H9 (cell line): ENCODE measurements at regions not wholly inside any gene's neighbourhood (a gene's known extent, or its start where the extent isn't known, plus 50 kb on each side); places are given as distances from the start of the nearest gene placed in this dataset.

ENCODE experiments used
- DNase-seq: peaks from one replicate; pipeline ENCODE4 v3.0.0-alpha.2; 2017
- H2AFZ ChIP-seq: one replicate; pipeline ENCODE4 v1.6.1; 2013; ENCODE audit warnings: mild to moderate bottlenecking, low read length, control low read depth, moderate library complexity
- H2AK5ac ChIP-seq: 2 replicates; pipeline ENCODE4 v1.6.1; 2013; ENCODE audit warnings: low read length, control low read depth, mixed read lengths; ENCODE audit not compliant: insufficient read length
- H2BK120ac ChIP-seq: one replicate; pipeline ENCODE4 v1.6.1; 2013; ENCODE audit warnings: low read depth, mild to moderate bottlenecking, low read length, control low read depth, inconsistent platforms; ENCODE audit not compliant: poor library complexity, severe bottlenecking
- H2BK12ac ChIP-seq: 2 replicates; pipeline ENCODE4 v1.6.1; 2013; ENCODE audit warnings: low read length, control low read depth, mixed read lengths, low read depth; ENCODE audit not compliant: insufficient read length
- H2BK15ac ChIP-seq: 2 replicates; pipeline ENCODE4 v1.6.1; 2013; ENCODE audit warnings: low read depth, low read length, control low read depth
- H2BK20ac ChIP-seq: one replicate; pipeline ENCODE4 v1.6.1; 2013; ENCODE audit warnings: low read depth, mild to moderate bottlenecking, low read length, control low read depth, inconsistent platforms; ENCODE audit not compliant: poor library complexity, severe bottlenecking
- H2BK5ac ChIP-seq: 2 replicates; pipeline ENCODE4 v1.6.1; 2013; ENCODE audit warnings: low read length, control low read depth, mixed read lengths; ENCODE audit not compliant: insufficient read length
- H3K14ac ChIP-seq: 2 replicates; pipeline ENCODE4 v1.6.1; 2013; ENCODE audit warnings: low read length, control low read depth; ENCODE audit not compliant: insufficient read depth
- H3K18ac ChIP-seq: 2 replicates; pipeline ENCODE4 v1.6.1; 2013; ENCODE audit warnings: low read depth, mild to moderate bottlenecking, mixed read lengths, low read length, control low read depth; ENCODE audit not compliant: insufficient read length
- H3K23ac ChIP-seq: 2 replicates; pipeline ENCODE4 v1.6.1; 2013; ENCODE audit warnings: low read length, control low read depth, mixed read lengths, low read depth; ENCODE audit not compliant: insufficient read length
- H3K23me2 ChIP-seq: 2 replicates; pipeline ENCODE4 v1.6.1; 2013; ENCODE audit warnings: low read depth, mild to moderate bottlenecking, mixed read lengths, low read length, control low read depth; ENCODE audit not compliant: insufficient read length, poor library complexity, severe bottlenecking
- H3K27ac ChIP-seq: 2 replicates; pipeline ENCODE4 v1.5.1; 2013; ENCODE audit warnings: low read length, control low read depth, mixed read lengths, low read depth; ENCODE audit not compliant: insufficient read length
- H3K27me3 ChIP-seq: 2 replicates; pipeline ENCODE4 v1.6.1; 2013; ENCODE audit warnings: low read length, control low read depth, inconsistent platforms; ENCODE audit not compliant: insufficient read depth
- H3K4ac ChIP-seq: 2 replicates; pipeline ENCODE4 v1.6.1; 2013; ENCODE audit warnings: low read depth, mild to moderate bottlenecking, control low read depth, inconsistent platforms, low read length, moderate library complexity
- H3K4me1 ChIP-seq: 2 replicates; pipeline ENCODE4 v1.6.1; 2013; ENCODE audit warnings: low read length, control low read depth, inconsistent platforms; ENCODE audit not compliant: insufficient read depth
- H3K4me2 ChIP-seq: 2 replicates; pipeline ENCODE4 v1.6.1; 2013; ENCODE audit warnings: low read length, control low read depth, mixed read lengths; ENCODE audit not compliant: insufficient read length, insufficient read depth
- H3K56ac ChIP-seq: 2 replicates; pipeline ENCODE4 v1.6.1; 2013; ENCODE audit warnings: low read depth, mild to moderate bottlenecking, mixed read lengths, low read length, control low read depth; ENCODE audit not compliant: insufficient read length
- H3K79me1 ChIP-seq: 2 replicates; pipeline ENCODE4 v1.6.1; 2013; ENCODE audit warnings: low read depth, mild to moderate bottlenecking, moderate library complexity, low read length, control low read depth, inconsistent platforms; ENCODE audit not compliant: insufficient read depth, poor library complexity, severe bottlenecking
- H3K79me2 ChIP-seq: 2 replicates; pipeline ENCODE4 v1.6.1; 2013; ENCODE audit warnings: low read length, control low read depth, inconsistent platforms; ENCODE audit not compliant: insufficient read depth
- H3K9ac ChIP-seq: 2 replicates; pipeline ENCODE4 v1.6.1; 2013; ENCODE audit warnings: low read length, control low read depth, mixed read lengths; ENCODE audit not compliant: insufficient read length; ENCODE audit errors: extremely low read depth
- H3K9me3 ChIP-seq: one replicate; pipeline ENCODE4 v1.6.1; 2013; ENCODE audit warnings: low read depth, low read length, inconsistent platforms; ENCODE audit not compliant: control insufficient read depth
- H3T11ph ChIP-seq: one replicate; pipeline ENCODE4 v1.6.1; 2013; ENCODE audit warnings: mild to moderate bottlenecking, low read length, control low read depth, inconsistent platforms
- H4K20me1 ChIP-seq: one replicate; pipeline ENCODE4 v1.6.1; 2013; ENCODE audit not compliant: control insufficient read depth, insufficient read length, insufficient read depth
- H4K5ac ChIP-seq: 2 replicates; pipeline ENCODE4 v1.6.1; 2013; ENCODE audit warnings: low read depth, mild to moderate bottlenecking, mixed read lengths, low read length, control low read depth; ENCODE audit not compliant: insufficient read length
- H4K8ac ChIP-seq: replicated peaks from 2 replicates; pipeline ENCODE4 v1.6.1; 2013; ENCODE audit warnings: low read length, control low read depth, mixed read lengths, low read depth; ENCODE audit not compliant: insufficient read length
- H4K91ac ChIP-seq: 2 replicates; pipeline ENCODE4 v1.6.1; 2013; ENCODE audit warnings: low read depth, mild to moderate bottlenecking, moderate library complexity, mixed read lengths, low read length, control low read depth; ENCODE audit not compliant: insufficient read length
- H3K27ac Mint-ChIP-seq, 3 experiments: 2 replicates in 2 of 3; 3 replicates in 1 of 3; pipeline ENCODE4 v1.8.0; 2020 to 2021; ENCODE audit warnings: mixed read lengths in 3 of 3, mild to moderate bottlenecking in 1 of 3, moderate library complexity in 1 of 3
- H3K27me3 Mint-ChIP-seq: 2 replicates; pipeline ENCODE4 v1.8.0; 2021; ENCODE audit warnings: low read depth, mild to moderate bottlenecking, moderate library complexity, mixed read lengths
- H3K36me3 Mint-ChIP-seq, 3 experiments: 2 replicates in 2 of 3; 3 replicates in 1 of 3; pipeline ENCODE4 v1.8.0; 2020 to 2021; ENCODE audit warnings: low read depth in 3 of 3, mixed read lengths in 3 of 3; ENCODE audit not compliant: insufficient read depth in 1 of 3
- H3K4me1 Mint-ChIP-seq, 2 experiments: 2 replicates each; pipeline ENCODE4 v1.8.0; 2020; ENCODE audit warnings: mixed read lengths in 2 of 2
- H3K4me3 Mint-ChIP-seq, 2 experiments: 2 replicates in 1 of 2; 3 replicates in 1 of 2; pipeline ENCODE4 v1.8.0; 2020 to 2021; ENCODE audit warnings: mild to moderate bottlenecking in 2 of 2, mixed read lengths in 2 of 2, moderate library complexity in 1 of 2
- H3K9me3 Mint-ChIP-seq, 2 experiments: 2 replicates in 1 of 2; 3 replicates in 1 of 2; pipeline ENCODE4 v1.8.0; 2020; ENCODE audit warnings: mild to moderate bottlenecking in 2 of 2, mixed read lengths in 2 of 2, moderate library complexity in 1 of 2
- WGBS: extraction: QIAGEN DNeasy Blood & Tissue Kit; methylation state at CpG from one replicate; pipeline ENCODE4 v1.1.7; 2013; ENCODE audit warnings: missing lambda C conversion rate, low lambda C conversion rate, mixed read lengths; ENCODE audit not compliant: insufficient read length; ENCODE audit errors: extremely low coverage; 5-methylcytosine and 5-hydroxymethylcytosine counted together
- TF ChIP-seq, protein P1 (sequence below): fragments of 200-600 bp; sonication (generic); conservative IDR thresholded peaks from 3 replicates; pipeline ENCODE4 v1.8.0; 2021; ENCODE audit warnings: antibody characterized with exemption, mild to moderate bottlenecking

GRCh38 chr12:30072824-30073223, 289.1 kb upstream of the TMTC1 start:
- H3K79me1 ChIP-seq = no peaks in the 10 kb centered on the region
- Mint-ChIP-seq H3K27ac (no peak overlapping the region; a peak in 1 of 7 replicates), H3K27me3 (no peaks in the 10 kb centered on the region)

More at GRCh38 chr12:30072824-30073223, 289.1 kb upstream of the TMTC1 start:
- Histone ChIP-seq H2BK12ac (no peak overlapping the region), H3K9ac (no peak overlapping the region), H3K56ac (no peak overlapping the region), H3K27ac (no peak overlapping the region), H4K20me1 (no peaks in the 10 kb centered on the region), H2AFZ (no peak overlapping the region), H3K4me2 (no peak overlapping the region), H3K23ac (no peak overlapping the region), H2BK15ac (no peak overlapping the region), H3K27me3 (no peaks in the 10 kb centered on the region), H2AK5ac (no peak overlapping the region), H4K91ac (no peak overlapping the region), H2BK20ac (no peak overlapping the region), H3K4me1 (no peaks in the 10 kb centered on the region), H3K23me2 (no peaks in the 10 kb centered on the region), H4K5ac (no peak overlapping the region), H2BK120ac (no peak overlapping the region), H3K18ac (no peak overlapping the region), H3T11ph (no peak overlapping the region), H4K8ac (no peak overlapping the region), H3K9me3 (no peaks in the 10 kb centered on the region), H2BK5ac (no peak overlapping the region), H3K4ac (no peak overlapping the region), H3K79me2 (no peaks in the 10 kb centered on the region), H3K14ac (no peak overlapping the region)
- DNase-seq = no peak
- Mint-ChIP-seq H3K36me3 (peaks cover 0 to 3% (median 3%) of the 10 kb centered on the region in 3 experiments; a peak in 4 of 7 replicates), H3K4me1 (peaks cover 0 to 2% of the 10 kb centered on the region in 2 experiments; a peak in 1 of 4 replicates), H3K9me3 (peaks cover 1 to 3% of the 10 kb centered on the region in 2 experiments; a peak in 4 of 5 replicates), H3K4me3 (no peak overlapping the region)
- WGBS = no CpG with 5 or more reads among the region's 1 CpG
- TF ChIP-seq, protein P1, sequence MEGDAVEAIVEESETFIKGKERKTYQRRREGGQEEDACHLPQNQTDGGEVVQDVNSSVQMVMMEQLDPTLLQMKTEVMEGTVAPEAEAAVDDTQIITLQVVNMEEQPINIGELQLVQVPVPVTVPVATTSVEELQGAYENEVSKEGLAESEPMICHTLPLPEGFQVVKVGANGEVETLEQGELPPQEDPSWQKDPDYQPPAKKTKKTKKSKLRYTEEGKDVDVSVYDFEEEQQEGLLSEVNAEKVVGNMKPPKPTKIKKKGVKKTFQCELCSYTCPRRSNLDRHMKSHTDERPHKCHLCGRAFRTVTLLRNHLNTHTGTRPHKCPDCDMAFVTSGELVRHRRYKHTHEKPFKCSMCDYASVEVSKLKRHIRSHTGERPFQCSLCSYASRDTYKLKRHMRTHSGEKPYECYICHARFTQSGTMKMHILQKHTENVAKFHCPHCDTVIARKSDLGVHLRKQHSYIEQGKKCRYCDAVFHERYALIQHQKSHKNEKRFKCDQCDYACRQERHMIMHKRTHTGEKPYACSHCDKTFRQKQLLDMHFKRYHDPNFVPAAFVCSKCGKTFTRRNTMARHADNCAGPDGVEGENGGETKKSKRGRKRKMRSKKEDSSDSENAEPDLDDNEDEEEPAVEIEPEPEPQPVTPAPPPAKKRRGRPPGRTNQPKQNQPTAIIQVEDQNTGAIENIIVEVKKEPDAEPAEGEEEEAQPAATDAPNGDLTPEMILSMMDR = no peak
